Inferior parietal cortex (tissue), 1 donor: ENCODE measurements at regions not wholly inside any gene's neighbourhood (a gene's known extent, or its start where the extent isn't known, plus 50 kb on each side); places are given as distances from the start of the nearest gene placed in this dataset.

Source experiments
- DNase-seq: peaks from one replicate; pipeline ENCODE4 v3.0.0-alpha.2; 2016; ENCODE audit errors: extremely low spot score

DNA sequence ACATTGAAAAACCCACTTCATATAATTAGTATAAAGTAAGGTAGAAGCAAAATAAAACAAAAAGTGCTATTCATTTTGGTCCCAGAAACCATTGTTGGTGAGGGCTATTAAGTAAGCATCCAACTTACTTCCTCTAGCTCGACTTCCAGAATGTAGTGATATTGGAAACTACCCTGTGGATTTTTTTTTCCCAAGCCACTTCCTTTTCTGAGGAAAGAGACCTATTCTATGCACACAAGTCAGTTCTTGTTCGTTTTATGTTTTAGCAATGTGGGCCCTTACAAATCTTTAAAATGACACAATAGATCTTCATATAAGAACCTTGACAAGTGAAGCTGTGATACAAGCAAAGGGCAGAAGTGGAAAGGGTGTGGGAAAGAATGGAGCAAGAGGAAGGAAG, 402.0 kb upstream of the TBL1XR1 start:
- no peak for DNase-seq

- no peak for DNase-seq
These were observed 402.6 kb upstream of the TBL1XR1 start for GRCh38 chr3:177599837-177600236.

GRCh38 chr3:177600411-177600810, 403.1 kb upstream of the TBL1XR1 start:
- no peak for DNase-seq

DNA sequence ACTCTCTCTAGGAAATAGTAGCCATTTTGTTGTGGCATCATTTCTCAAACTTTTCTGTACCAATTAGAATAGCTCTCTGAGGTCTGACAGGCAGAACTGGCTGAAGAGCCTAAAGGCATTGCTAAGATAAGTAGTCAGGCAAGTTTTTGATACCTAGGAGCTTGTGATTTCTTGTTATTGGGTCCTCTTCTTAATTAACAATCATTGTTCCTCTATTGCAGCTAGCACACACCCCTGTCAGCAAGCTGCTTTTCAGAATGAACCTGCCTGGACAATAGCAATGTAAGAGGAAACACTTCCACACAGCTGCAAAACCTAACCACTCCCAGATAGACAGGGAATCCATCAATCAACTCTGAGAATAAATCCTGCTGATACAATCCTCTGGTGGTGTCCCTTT, 403.9 kb upstream of the TBL1XR1 start:
- no peak for DNase-seq

DNA sequence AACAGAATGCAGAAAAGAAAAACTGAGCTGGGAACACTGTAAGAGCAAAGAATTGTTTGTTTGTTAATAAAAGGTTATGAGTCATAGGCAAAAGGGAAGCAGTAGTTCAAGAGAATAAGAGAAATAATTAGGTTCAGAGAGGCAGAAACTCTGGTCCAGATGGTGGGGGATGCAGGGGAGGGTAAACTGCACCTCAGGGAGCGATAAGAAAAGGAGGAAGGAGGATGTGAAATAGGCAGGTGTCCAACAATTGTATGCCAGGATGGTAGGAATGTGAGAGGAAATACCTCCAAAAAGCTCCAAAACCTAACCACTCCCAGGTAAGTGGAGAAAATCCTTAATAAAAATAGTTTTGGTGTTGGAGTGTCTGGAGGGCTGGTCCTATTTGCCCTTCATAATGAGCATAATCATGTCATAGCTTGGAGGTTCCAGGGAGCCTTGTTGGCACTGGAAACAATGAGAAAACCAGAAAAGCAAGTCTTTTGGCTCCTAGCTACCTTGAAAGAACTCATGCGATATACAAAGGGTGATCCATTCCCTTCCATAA, 405.4 kb upstream of the TBL1XR1 start:
- DNase-seq: no peak

DNA sequence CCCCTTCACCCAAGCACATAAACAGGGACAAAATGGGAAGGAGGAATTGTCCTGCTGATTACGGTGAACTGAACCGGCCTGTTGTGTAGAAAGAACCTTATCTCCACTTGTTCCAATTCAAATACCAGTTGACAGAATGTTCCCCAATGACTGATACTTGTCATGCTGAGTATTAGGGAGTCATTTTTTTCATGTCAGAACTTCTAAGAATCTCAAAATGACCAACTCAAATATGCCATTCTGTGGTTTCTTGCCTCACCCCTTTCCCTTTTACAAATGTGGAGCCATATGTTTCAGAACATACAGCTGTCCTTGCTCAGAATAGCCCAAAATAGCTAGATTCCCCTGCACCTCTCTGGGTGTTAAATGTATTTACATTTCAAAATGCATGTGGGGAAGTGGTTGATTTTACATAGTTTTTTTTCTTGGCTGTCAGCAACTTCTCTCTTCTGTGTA, 405.9 kb upstream of the TBL1XR1 start:
- no peak for DNase-seq

- DNase-seq: no peak
These were observed 406.9 kb upstream of the TBL1XR1 start for GRCh38 chr3:177604181-177604580.

GRCh38 chr3:177606891-177607290, 409.6 kb upstream of the TBL1XR1 start:
- no peak for DNase-seq

DNA sequence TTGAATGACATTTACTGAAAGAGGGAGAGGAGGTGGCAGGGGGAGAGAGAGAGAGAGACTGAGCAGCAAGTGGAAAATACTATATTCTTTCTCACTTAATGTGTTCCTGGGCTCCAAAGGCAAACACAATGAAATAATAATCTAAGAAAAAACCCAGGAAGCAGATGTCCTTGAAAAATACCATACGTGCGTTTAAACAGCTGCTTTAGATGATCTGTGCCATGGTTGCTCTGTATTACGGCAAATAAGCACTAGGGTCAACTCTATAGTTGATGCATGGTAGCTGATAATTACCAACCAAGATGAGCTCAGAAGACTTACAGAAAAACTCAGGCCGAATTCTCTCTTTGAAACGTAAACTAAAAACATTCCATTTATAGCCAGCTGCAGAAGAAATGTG, 410.3 kb upstream of the TBL1XR1 start:
- DNase-seq: no peak

GRCh38 chr3:177608443-177608842, 411.2 kb upstream of the TBL1XR1 start:
- DNase-seq: no peak

DNA sequence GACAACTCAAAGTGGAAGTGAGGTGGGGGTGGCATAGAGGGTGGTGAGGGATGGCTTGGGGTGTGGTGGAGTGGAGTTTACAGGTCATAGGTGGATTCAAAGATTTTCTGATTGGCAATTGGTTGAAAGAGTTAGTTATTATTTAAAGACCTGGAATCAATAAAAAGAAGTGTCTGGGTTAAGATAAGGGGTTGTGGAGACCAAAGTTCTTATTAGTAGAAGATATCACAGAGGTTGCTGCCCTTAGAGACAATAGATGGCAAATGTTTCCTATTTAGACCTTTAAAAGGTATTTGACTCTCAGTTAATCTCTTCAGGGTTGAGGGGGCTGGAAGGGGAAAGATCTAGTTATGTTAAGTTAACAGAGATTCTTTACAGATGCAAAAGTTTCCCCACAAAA, 412.3 kb upstream of the TBL1XR1 start:
- no peak for DNase-seq

GRCh38 chr3:177610262-177610661, 413.0 kb upstream of the TBL1XR1 start:
- DNase-seq: no peak

GRCh38 chr3:177610686-177611633, 413.7 kb upstream of the TBL1XR1 start:
- DNase-seq: no peak

DNA sequence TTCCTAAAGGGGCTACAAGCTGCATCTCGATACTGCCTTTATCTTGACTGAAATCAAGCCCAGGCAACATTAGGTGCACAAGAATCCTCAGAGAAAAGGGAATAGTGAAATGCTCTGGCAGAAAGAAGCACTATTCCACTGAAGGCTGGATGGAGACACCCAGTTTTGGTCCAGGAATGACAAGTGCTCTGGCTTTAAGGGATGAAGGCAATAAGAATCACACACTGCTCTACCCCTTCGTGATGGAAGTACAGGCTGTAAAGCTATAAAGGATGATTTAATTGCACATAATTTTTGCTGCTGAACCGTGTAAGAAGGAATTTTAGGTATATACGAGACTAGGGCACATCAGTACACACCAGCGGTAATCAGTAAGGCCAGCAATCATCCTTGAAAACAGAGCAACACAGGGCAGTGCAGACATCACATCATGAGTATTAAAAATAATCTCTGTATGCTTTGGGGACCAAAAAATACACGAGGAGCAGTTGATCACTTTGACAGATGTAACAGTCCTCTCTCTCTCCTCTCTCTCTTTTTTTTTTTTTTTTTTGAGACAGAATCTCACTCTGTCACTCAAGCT, 414.6 kb upstream of the TBL1XR1 start:
- DNase-seq: no peak

- no peak for DNase-seq
These were observed 416.6 kb upstream of the TBL1XR1 start for GRCh38 chr3:177613901-177614300.

DNA sequence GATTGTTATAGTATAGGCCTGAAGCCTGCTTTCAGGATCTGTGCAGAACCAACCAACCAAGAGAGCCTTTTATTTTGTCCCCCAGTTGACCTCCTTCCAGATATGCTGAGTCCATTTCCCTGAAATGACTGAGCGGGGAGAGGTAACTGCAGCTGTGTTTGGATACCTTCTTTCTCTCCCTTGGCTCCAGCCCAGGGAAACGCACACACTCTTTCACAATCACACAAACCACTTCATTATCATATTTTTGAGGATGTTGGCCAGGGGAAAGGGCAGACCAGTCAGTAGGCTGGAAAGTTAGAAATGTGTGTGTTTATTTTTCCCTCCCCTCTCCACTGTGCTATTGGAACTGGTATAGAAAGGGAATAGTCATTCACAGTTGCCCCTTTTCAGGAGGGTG, 417.7 kb upstream of the TBL1XR1 start:
- peak; percentile 56 for DNase-seq

DNA sequence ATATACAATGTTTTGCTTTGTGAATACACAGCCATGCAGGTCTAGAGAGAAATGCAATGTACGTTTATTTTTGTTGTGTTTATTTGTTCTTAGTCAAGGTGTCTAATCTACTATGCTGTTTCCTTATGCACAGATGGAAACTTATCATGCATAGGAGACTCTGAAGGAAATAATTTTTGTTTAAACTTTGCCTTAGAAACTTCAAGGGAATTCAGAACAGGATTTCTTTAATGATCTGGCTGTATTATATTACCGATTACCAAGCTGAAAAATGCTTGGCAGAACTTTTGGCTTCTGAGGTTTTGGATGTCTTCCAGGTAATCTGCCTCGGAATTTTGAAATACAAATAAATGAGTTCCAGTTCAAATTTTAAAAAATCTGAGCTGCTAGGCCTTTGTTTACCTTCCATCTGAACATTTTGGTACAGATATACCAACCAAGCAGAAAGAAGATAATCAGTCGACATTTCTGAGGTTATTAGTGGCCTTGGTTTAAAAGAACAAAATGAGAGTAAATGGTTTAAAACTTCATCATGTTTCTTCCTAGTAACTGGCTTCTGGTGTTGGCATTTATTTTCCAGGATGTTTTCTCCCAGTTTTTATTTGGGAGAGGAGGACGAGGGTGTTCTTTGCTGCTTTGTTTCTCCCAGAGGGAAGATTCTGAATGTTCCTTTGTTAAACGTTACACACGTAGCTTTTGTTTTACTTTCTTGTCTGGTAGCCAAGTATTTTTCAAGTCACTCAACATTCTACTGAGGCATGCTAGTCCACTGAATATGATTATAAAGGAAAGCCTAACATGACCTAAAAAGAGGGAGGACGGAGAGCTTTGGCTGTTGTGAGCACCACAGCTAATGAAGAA, 421.8 kb upstream of the TBL1XR1 start:
- peak; percentile 79 for DNase-seq

DNA sequence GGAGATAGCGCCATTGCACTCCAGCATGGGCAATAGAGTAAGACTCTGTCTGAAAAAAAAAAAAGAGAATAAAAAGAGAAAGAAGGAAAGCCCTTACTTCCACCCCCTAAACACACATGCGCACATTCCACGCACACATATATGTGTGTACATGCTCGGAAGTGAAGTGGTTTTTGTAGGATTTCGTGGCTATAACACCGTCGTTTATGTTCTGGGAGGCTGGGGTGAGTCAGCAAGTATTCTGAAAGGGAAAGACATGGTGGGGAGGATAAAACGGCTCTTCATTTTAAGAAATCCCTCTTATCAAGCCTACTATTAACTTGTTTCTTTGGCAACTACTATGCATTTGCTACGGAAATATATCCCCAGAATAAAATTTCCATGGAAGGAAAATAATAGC, 422.8 kb upstream of the TBL1XR1 start:
- DNase-seq: no peak

DNA sequence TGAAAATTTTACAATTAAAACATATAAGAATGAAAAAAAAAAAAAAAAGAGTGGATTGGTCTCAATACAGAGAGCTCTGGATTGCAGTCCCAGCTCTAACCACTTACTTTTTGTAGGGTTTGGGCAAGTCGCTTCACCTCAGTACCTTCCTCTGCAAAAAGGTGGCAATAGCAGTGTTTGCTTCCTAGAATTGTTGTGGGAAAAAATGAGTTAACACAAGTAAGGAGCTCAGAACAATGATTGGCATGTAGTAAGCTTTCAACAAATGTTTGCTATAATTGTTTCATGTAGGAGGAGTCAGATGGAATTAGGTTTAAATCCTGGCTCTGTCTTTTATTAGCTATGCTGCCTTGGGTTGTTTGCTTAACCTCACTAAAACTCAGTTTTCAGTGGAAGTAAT, 425.2 kb upstream of the TBL1XR1 start:
- DNase-seq: no peak

DNA sequence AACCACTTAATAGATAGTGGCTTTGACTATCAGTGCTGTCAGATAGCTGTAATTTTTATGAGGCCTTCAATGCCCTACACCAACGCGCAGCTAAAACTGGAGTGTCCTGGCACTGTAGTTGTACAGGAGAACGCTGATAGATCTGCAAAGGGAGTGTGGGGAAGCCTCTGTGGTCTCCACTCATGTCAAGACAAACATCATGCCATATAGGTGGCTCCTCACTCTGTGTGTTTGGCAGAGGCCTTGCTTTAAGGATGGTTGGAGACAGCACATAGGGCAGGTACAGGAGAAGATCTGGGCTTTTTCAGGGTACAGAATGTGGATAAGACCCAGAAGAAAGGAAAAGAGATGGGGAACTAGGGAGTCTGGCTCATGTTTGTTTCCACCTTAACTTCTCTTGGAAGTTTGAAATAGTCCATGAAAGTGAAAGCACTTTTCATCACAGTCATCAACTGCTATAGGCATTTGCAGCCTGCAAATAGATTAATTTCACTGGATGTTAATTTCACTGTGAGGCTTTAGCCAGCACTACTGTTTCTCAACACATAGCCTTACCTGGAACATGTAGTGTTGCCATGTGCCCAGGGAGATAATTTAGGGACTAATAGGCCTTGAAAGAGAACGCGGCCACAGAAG, 425.8 kb upstream of the TBL1XR1 start:
- no peak for DNase-seq
